ENCODE measurements at regions not wholly inside any gene's neighbourhood (a gene's known extent, or its start where the extent isn't known, plus 50 kb on each side); places are given as distances from the start of the nearest gene placed in this dataset.

- WGBS (ENCODE audit: insufficient coverage, low coverage, missing lambda C conversion rate): under 1% methylated on average over 13 of the region's 13 CpGs
- no peaks in the 10 kb centered on the region for H3K9me1 ChIP-seq (ENCODE audit: control insufficient read depth, insufficient read depth, low read length)
- intact Hi-C loops (cut with micrococcal nuclease) (no loop called here), in situ Hi-C loops (cut with MboI) (loop anchor here (25.0 kb wide), 1 partner anchor 598 kb away; no protein-coding TSS in a partner anchor)
- H3K36me3 ChIP-seq (ENCODE audit: control insufficient read depth, insufficient read depth, low read length): no peaks in the 10 kb centered on the region
- no peak overlapping the region for H3K4me2 ChIP-seq (ENCODE audit: insufficient read depth, low read length)
- ChIA-PET POLR2A (no interaction called here), CTCF (ENCODE audit: low intra/inter-chr PET ratio) (no interaction called here)
- no TSS peak for BruUV-seq (replicated peaks)
- H3K4me3 ChIP-seq: no peak overlapping the region
- H2AFZ ChIP-seq (ENCODE audit: low read depth, low read length): no peak overlapping the region
- FAIRE-seq (peak; percentile 11), ATAC-seq (peak; percentile 88), DNase-seq (ENCODE audit: extremely low read depth in 1 of 4, low spot score in 3 of 4) (peak; percentile 17 to 50 (median 29))
- H3K9ac ChIP-seq (ENCODE audit: insufficient read depth in 1 of 2, low read depth in 2 of 2, low read length in 2 of 2): no peak overlapping the region
- no peaks in the 10 kb centered on the region for H3K9me3 ChIP-seq (replicated peaks; ENCODE audit: control insufficient read depth, insufficient read depth, low read depth, low read length)
- no peaks in the 10 kb centered on the region for H3K4me1 ChIP-seq (replicated peaks in 1 of 2; ENCODE audit: control insufficient read depth in 2 of 2, insufficient read depth in 2 of 2, low read length in 2 of 2)
- no peaks in the 10 kb centered on the region for H4K20me1 ChIP-seq (replicated peaks; ENCODE audit: control insufficient read depth, insufficient read depth, low read length)
- H3K27me3 ChIP-seq (ENCODE audit: control insufficient read depth in 2 of 2, insufficient read depth in 2 of 2, low read length in 2 of 2): peaks cover 0 to 14% of the 10 kb centered on the region in 2 experiments; a peak in 2 of 5 replicates
- no peaks in the 10 kb centered on the region for H3K79me2 ChIP-seq (ENCODE audit: control insufficient read depth, insufficient read depth, low read length)
- H3K27ac ChIP-seq (ENCODE audit: extremely low read depth, low read depth, low read length): no peak overlapping the region
- no peak for TF ChIP-seq ZBTB17 (CRISPR knock-in tag; IDR thresholded peaks at IDR 0.05)
- TF ChIP-seq CLOCK (CRISPR knock-in tag; IDR thresholded peaks at IDR 0.05; ENCODE audit: borderline replicate concordance): no peak
- TF ChIP-seq, protein P1, sequence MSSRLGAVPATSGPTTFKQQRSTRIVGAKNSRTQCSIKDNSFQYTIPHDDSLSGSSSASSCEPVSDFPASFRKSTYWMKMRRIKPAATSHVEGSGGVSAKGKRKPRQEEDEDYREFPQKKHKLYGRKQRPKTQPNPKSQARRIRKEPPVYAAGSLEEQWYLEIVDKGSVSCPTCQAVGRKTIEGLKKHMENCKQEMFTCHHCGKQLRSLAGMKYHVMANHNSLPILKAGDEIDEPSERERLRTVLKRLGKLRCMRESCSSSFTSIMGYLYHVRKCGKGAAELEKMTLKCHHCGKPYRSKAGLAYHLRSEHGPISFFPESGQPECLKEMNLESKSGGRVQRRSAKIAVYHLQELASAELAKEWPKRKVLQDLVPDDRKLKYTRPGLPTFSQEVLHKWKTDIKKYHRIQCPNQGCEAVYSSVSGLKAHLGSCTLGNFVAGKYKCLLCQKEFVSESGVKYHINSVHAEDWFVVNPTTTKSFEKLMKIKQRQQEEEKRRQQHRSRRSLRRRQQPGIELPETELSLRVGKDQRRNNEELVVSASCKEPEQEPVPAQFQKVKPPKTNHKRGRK (tag; IDR thresholded peaks at IDR 0.05): no peak
- no peak for TF ChIP-seq ZNF445 (CRISPR knock-in tag; IDR thresholded peaks at IDR 0.05; ENCODE audit: low read depth)
- no peak for TF ChIP-seq SNRNP70 (optimal IDR thresholded peaks at IDR 0.05; ENCODE audit: low read depth, low read length)
- no peak for TF ChIP-seq HNRNPL (IDR thresholded peaks at IDR 0.05; ENCODE audit: low read depth, low read length)
- TF ChIP-seq SMC3 (conservative IDR thresholded peaks at IDR 0.05; ENCODE audit: insufficient read depth, low read depth, low read length): 0 out of 2 replicates have a peak, but pooled peaks have one; percentile 17
- no peak for TF ChIP-seq JUN (IDR thresholded peaks at IDR 0.05; ENCODE audit: borderline replicate concordance, low read depth, low read length)
- no peak for TF ChIP-seq JUN (CRISPR knock-in tag; IDR thresholded peaks at IDR 0.05; ENCODE audit: borderline replicate concordance)
- no peak for TF ChIP-seq ZC3H8 (IDR thresholded peaks at IDR 0.05)
- no peak for TF ChIP-seq ILK (tag; IDR thresholded peaks at IDR 0.05; ENCODE audit: borderline replicate concordance, low read depth)
- no peak for TF ChIP-seq NCOA4 (IDR thresholded peaks at IDR 0.05; ENCODE audit: partially characterized antibody)
- no peak for TF ChIP-seq RBM25 (IDR thresholded peaks at IDR 0.05; ENCODE audit: low read depth, low read length, severe bottlenecking)
- TF ChIP-seq BHLHE40 (IDR thresholded peaks at IDR 0.05; ENCODE audit: low read length): no peak
- TF ChIP-seq MAFF (IDR thresholded peaks at IDR 0.05; ENCODE audit: low read length): no peak
- TF ChIP-seq POLR3A (IDR thresholded peaks at IDR 0.05; ENCODE audit: borderline replicate concordance, extremely low read depth, insufficient read depth, insufficient read length): no peak
- TF ChIP-seq SMARCA4 (IDR thresholded peaks at IDR 0.05): no peak
- TF ChIP-seq EWSR1 (IDR thresholded peaks at IDR 0.05; ENCODE audit: borderline replicate concordance, low read depth, partially characterized antibody): no peak
These were observed 137.9 kb upstream of the MKI67 start for GRCh38 chr10:128263891-128264688.

Measured in K562 (cell line).